ENCODE measurements at regions not wholly inside any gene's neighbourhood (a gene's known extent, or its start where the extent isn't known, plus 50 kb on each side); places are given as distances from the start of the nearest gene placed in this dataset.

DNA sequence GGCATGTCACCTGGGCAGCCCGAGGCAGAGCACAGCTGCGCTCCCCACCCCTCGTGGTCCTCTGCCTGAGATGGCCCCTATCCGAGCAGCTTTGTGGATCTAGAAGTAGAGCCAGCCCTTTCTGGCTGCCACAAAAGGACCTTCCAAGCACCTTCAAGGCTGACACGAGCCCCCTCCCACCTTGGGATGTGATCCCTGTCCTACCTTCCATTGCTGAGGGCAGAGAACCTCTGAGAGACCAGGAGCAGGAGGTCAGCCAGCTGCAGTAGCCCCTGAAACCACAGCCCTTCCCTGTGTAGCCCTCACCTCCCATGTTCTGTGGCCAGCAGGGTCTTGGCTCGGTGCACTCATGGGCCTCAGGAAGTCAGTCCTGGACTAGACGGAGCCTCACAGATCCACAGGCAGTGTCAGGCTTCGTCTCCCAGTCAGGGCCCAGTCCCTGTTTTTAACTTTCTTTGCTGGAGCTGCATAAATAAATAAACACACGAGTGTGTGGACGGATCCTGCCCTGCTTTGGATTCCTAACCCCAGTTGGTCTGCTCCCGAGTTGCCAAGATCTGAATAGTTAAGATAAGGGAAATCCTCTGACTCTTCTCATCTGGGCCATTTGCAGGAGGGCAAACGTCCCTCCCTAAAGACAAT is 507.7 kb downstream of the PREX1 start:
- no peak overlapping the region for H3K4me3 Mint-ChIP-seq
- H3K4me1 Mint-ChIP-seq (ENCODE audit: low read depth) = no peaks in the 10 kb centered on the region
- no peaks in the 10 kb centered on the region for H3K9me3 Mint-ChIP-seq
- H3K27me3 Mint-ChIP-seq = peaks cover 14% of the 10 kb centered on the region
- no peaks in the 10 kb centered on the region for H3K36me3 Mint-ChIP-seq (ENCODE audit: low read depth)
- no peak overlapping the region for H3K27ac Mint-ChIP-seq

DNA sequence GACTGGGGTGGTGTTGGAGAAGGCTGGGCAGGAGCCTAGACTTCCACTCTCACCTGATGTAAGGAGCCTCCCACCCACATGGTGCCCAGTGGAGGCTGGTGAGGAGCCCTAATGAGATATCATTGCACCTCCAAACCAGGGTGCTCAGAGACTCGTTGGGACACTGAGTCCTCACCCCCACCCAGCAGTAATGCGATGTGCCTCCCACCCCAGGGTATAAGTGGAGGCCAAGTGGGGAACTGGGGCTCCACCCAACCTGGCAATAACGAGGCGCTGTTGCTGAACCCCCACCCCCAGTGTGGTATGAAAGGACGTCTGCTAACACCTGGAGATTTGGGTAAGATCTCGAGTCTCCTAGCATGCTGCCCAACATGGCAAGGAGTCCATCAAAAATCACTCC is 510.2 kb downstream of the PREX1 start:
- H3K9me3 Mint-ChIP-seq = no peaks in the 10 kb centered on the region
- no peak overlapping the region for H3K4me3 Mint-ChIP-seq
- H3K27me3 Mint-ChIP-seq = peaks cover 17% of the 10 kb centered on the region
- no peaks in the 10 kb centered on the region for H3K36me3 Mint-ChIP-seq (ENCODE audit: low read depth)
- H3K27ac Mint-ChIP-seq = no peak overlapping the region
- no peaks in the 10 kb centered on the region for H3K4me1 Mint-ChIP-seq (ENCODE audit: low read depth)

DNA sequence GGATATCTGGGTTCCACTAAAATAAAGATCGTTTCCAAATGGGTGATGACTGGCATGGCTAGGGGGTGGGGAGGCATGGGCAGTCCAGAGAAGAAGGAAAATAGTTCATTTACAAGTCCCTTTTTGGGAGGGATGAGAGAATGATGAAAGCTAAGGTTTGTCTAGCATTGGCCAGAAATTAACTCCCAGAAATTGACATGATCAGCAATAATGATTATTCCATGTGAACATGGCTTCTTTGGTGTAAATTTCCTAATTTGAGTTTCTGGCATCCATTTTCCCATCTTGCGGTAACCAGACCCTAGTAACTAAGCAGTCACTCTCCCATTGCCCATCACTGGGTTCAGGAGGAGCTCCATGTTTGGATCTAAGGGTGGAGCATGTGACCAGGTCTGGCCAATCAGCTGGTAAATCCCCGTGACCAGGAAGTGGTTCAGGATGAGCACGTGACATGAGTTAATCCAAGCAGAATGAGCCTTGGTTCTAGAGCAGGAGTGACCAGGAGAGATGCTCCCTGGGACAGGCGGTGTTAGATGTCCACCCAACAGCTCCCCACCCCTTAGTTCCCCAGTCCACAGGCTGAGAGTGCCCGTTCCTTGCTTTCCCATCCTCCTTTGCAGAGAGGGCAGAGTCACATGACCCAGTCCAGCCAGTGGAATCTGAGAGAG is 512.7 kb downstream of the PREX1 start:
- Mint-ChIP-seq H3K4me3 (no peak overlapping the region), H3K36me3 (ENCODE audit: low read depth) (no peaks in the 10 kb centered on the region), H3K9me3 (no peaks in the 10 kb centered on the region), H3K27me3 (peaks cover 11% of the 10 kb centered on the region), H3K4me1 (ENCODE audit: low read depth) (no peaks in the 10 kb centered on the region), H3K27ac (no peak overlapping the region)

DNA sequence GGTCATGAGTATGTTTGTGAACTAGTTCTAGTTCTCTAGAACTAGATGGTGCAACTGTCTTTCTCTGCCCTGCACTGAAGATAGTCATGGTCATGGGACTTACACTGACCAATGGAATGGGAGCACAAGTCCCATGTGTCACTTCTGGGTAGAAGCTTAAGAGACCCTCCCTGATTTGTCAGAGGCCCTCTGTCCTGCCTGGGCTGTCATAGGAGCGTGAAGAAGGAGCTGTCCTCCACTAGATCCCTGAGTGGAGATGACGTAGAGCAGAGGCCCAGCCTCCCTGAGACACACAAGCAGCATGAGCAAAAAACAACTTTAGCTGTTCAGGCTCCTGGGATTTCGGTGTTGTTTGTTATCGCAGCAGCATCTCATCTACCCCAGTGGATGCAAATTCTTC is 514.5 kb downstream of the PREX1 start:
- peaks cover 17% of the 10 kb centered on the region for H3K27me3 Mint-ChIP-seq
- H3K4me1 Mint-ChIP-seq (ENCODE audit: low read depth) = no peaks in the 10 kb centered on the region
- H3K9me3 Mint-ChIP-seq = no peaks in the 10 kb centered on the region
- H3K36me3 Mint-ChIP-seq (ENCODE audit: low read depth) = no peaks in the 10 kb centered on the region
- no peak overlapping the region for H3K27ac Mint-ChIP-seq
- no peak overlapping the region for H3K4me3 Mint-ChIP-seq

DNA sequence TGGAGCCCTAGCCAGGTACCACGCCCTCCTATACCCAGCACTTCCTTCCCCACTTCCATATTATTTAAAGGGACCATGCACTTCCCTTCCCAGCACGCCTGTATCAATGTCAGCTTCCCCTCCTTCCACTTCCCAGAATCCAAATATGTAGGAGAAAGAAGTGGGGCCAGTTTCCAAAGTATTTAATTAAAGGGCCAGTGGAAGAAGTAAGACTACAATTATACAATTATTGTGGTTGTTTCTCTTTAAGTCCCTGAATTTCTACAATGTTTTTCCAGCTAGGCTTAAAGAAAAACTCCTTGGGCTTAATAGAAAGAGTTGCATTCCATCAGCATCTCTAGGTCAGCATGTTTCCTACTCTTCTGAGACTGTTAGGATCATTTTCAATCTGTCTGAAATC is 515.8 kb downstream of the PREX1 start:
- Mint-ChIP-seq H3K36me3 (ENCODE audit: low read depth) (no peaks in the 10 kb centered on the region), H3K4me1 (ENCODE audit: low read depth) (no peaks in the 10 kb centered on the region), H3K9me3 (no peaks in the 10 kb centered on the region), H3K27ac (no peak overlapping the region), H3K4me3 (no peak overlapping the region), H3K27me3 (peaks cover 17% of the 10 kb centered on the region)

DNA sequence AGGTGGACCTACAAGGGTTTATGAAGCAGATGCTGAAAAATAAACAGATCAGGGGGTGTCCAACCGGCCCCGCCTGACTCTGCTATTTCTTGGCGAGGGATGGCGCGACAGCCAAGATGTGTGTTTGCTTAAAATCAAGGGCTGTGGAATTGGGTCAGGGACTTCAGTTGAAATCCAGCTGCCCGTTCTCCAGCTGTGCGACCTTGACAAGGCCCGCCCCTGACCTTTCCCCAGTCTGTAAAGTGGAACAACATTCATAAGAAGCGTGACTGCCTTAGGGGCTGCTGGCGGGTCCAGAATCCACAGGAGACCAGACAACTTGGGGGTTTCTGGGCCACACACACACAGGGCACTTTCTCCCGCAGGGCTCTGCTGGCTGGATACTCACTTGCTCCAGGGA is 517.5 kb downstream of the PREX1 start:
- Mint-ChIP-seq H3K27ac (no peak overlapping the region), H3K36me3 (ENCODE audit: low read depth) (no peaks in the 10 kb centered on the region), H3K9me3 (no peaks in the 10 kb centered on the region), H3K4me3 (no peak overlapping the region), H3K4me1 (ENCODE audit: low read depth) (no peaks in the 10 kb centered on the region), H3K27me3 (peaks cover 8% of the 10 kb centered on the region)

DNA sequence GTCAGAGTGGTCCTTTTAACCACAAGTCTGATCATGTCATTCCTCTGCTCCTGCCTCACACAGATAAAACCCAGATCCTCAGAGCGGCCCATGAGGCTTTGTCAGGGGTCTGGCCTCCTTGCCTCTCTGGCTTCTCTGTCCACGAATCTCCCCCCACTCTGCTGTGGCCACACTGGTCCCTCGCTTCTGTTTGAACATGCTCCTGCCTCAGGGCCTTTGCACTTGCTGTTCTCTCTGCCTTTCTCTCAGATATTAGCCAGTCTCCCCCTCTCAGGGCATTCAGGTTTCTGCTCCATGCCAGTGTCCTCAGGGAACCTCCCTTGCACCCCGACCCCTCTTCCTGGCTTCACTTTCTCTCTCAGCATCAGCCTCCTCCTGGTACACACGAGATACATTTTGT is 518.5 kb downstream of the PREX1 start:
- no peaks in the 10 kb centered on the region for H3K36me3 Mint-ChIP-seq (ENCODE audit: low read depth)
- no peak overlapping the region for H3K4me3 Mint-ChIP-seq
- no peak overlapping the region for H3K27ac Mint-ChIP-seq
- H3K4me1 Mint-ChIP-seq (ENCODE audit: low read depth) = no peaks in the 10 kb centered on the region
- H3K27me3 Mint-ChIP-seq = peaks cover 10% of the 10 kb centered on the region
- H3K9me3 Mint-ChIP-seq = no peaks in the 10 kb centered on the region

DNA sequence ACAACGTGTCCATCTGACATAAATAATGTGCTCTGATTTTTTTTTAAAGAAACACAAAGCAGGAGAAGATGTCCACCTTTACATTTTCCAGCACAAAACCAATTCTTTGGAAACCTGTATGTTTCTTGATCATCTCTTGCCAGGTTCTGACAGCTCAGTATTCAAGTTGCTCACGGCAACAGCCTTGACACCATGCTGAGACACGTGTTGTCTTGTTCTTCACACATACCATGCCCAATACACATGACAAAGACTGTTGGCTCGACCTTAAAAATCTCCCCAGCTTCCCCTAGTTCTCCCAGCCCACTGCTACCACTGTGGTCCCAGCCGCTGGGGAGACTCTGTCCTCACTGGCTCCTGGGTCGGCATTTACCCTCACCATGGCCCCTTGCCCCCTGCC is 518.9 kb downstream of the PREX1 start:
- Mint-ChIP-seq H3K4me3 (no peak overlapping the region), H3K27me3 (peaks cover 14% of the 10 kb centered on the region), H3K36me3 (ENCODE audit: low read depth) (no peaks in the 10 kb centered on the region), H3K27ac (no peak overlapping the region), H3K9me3 (no peaks in the 10 kb centered on the region), H3K4me1 (ENCODE audit: low read depth) (no peaks in the 10 kb centered on the region)

DNA sequence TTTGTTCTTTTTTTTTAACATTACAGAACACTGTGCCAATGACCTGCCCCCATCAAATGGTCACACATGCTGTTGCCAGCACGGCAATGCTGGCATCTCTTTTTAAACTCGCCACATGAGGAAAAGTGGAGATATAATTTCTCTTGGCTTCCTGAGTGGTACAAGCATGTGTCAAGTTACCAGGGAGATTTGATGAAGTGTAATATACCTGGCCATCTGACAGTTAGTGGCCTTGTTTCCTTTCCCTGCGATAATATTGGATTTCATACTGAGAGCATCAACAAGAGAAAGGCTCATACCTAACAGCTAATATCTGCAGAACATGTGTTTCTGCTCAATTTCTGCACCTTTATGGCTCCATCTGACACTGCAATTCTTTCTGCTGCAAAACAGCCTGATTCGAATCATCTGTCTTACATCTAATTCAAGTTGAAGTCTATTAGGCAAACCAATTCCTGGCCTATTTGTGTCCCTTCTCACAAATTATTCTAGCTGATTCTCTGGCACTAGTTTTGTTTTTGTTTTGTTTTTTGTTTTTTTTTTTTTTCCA is 519.5 kb downstream of the PREX1 start:
- Mint-ChIP-seq H3K9me3 (no peaks in the 10 kb centered on the region), H3K36me3 (ENCODE audit: low read depth) (no peaks in the 10 kb centered on the region), H3K4me1 (ENCODE audit: low read depth) (no peaks in the 10 kb centered on the region), H3K4me3 (no peak overlapping the region), H3K27ac (no peak overlapping the region), H3K27me3 (peaks cover 15% of the 10 kb centered on the region)

DNA sequence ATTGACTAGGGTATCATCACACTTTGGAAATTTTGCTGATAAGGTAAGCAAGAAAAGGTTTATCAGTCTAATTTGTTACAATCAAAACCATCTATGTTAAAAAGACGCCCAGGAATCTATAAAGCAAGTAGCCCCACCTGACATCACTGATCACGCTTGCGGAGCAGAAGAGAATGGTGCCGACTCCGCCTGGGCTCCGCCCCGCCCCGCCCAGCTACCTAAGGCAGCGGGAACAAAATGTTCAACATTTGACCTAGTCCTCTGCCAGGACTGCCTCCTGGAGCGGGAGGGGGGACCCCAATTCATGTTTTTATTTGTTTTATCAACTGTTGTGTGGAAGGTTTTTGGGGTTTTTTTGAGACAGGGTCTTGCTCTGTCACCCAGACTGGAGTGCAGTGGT is 520.5 kb downstream of the PREX1 start:
- Mint-ChIP-seq H3K27me3 (peaks cover 17% of the 10 kb centered on the region), H3K9me3 (no peaks in the 10 kb centered on the region), H3K27ac (no peak overlapping the region), H3K4me3 (no peak overlapping the region), H3K4me1 (ENCODE audit: low read depth) (no peaks in the 10 kb centered on the region), H3K36me3 (ENCODE audit: low read depth) (no peaks in the 10 kb centered on the region)

DNA sequence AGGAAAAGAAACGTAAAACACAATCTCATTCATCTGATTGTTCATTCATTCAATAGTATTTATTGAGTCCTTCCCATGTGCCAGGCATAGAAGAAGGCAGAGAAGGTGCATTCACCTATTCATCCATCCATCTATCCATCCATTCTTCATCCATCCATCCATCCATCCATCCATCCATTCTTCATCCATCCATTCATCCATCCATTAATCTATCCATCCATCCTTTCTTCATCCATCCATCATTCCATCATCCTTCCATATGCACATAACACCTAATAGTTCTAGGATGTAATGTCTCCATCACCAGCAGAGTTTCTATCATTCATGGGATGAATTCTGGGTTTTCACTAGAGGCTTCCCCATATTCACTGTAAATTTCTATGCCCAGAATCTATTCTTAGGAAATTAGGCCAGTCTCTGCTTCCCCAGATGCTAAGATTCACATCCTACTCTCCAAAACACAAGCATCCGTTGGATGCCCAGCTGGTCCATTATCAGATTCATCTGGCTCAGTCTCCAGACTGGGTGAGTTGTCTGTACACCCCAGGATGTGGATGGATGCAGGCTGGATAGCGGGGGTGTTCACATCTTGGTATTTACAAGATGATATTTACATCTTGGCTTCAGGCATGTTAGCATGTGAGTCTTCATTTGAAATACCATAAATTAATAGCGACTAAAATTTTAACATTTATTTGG is 517.7 kb upstream of the SULF2 start:
- H3K27me3 Mint-ChIP-seq = peaks cover 18% of the 10 kb centered on the region
- H3K9me3 Mint-ChIP-seq = no peaks in the 10 kb centered on the region

DNA sequence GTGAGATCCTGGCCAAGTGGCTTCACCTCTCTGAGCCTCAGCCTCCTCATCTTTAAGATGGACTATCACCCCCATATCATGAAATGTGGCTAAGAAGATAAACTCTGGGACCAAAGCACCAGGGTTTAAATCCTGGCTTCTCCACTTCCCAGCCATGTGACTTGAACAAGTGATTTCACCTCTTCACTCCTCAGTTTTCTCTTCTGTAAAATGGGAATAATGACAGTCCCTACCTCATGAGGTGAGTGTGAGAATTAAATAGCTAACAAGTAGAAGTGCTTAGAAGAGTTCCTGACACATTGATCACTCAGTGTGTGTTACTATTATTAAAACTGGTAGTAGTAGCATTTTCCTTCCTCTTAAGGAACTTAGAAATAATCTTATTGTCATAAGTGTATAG is 516.9 kb upstream of the SULF2 start:
- Mint-ChIP-seq H3K4me1 (ENCODE audit: low read depth) (no peaks in the 10 kb centered on the region), H3K27ac (no peak overlapping the region), H3K36me3 (ENCODE audit: low read depth) (no peaks in the 10 kb centered on the region), H3K9me3 (no peaks in the 10 kb centered on the region), H3K4me3 (no peak overlapping the region), H3K27me3 (peaks cover 18% of the 10 kb centered on the region)

More for the DNA sequence above, 517.7 kb upstream of the SULF2 start:
- Mint-ChIP-seq H3K36me3 (ENCODE audit: low read depth) (no peaks in the 10 kb centered on the region), H3K4me3 (no peak overlapping the region), H3K4me1 (ENCODE audit: low read depth) (no peaks in the 10 kb centered on the region), H3K27ac (no peak overlapping the region)

DNA sequence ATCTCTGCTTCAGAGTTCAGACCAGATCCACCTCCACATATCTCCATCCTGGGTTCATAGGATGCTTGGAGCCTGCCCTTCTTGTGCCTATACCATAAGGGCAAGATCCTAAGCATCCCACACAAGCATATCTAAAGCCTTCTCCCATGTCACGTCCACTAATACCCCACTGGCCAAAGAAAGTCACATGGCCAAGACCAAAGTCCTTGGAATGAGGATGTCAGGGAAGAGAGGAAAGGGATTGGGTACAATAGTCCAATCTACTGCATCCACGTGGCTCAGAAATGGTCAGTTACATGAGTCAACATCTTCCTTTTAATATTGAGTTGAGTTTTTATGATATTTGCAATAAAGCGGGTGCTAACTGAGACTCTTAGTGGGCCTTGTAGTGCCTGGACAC is 515.9 kb upstream of the SULF2 start:
- Mint-ChIP-seq H3K4me1 (ENCODE audit: low read depth) (no peaks in the 10 kb centered on the region), H3K27ac (no peak overlapping the region), H3K27me3 (peaks cover 20% of the 10 kb centered on the region), H3K4me3 (no peak overlapping the region), H3K36me3 (ENCODE audit: low read depth) (no peaks in the 10 kb centered on the region), H3K9me3 (no peaks in the 10 kb centered on the region)

DNA sequence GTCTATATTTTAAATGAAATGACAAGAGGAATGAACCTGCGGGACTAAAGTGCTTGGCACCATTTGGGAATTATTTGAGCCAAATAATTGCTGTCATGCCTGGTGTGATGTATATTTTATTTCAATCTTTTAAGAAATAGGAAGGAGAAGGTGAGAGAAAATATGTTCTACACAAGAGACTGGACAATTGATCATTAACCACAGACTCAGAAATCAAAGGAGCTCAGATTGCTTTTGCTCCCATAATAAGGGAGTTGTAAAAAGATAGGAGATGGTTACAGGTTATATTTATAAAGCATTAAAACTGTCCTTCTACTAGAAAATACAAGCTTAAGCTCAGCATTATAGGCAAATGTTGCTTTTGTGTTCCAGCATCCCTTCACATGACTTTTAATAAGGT is 515.2 kb upstream of the SULF2 start:
- peaks cover 21% of the 10 kb centered on the region for H3K27me3 Mint-ChIP-seq
- no peaks in the 10 kb centered on the region for H3K9me3 Mint-ChIP-seq
- H3K27ac Mint-ChIP-seq = no peak overlapping the region
- no peaks in the 10 kb centered on the region for H3K4me1 Mint-ChIP-seq (ENCODE audit: low read depth)
- H3K36me3 Mint-ChIP-seq (ENCODE audit: low read depth) = no peaks in the 10 kb centered on the region
- no peak overlapping the region for H3K4me3 Mint-ChIP-seq

DNA sequence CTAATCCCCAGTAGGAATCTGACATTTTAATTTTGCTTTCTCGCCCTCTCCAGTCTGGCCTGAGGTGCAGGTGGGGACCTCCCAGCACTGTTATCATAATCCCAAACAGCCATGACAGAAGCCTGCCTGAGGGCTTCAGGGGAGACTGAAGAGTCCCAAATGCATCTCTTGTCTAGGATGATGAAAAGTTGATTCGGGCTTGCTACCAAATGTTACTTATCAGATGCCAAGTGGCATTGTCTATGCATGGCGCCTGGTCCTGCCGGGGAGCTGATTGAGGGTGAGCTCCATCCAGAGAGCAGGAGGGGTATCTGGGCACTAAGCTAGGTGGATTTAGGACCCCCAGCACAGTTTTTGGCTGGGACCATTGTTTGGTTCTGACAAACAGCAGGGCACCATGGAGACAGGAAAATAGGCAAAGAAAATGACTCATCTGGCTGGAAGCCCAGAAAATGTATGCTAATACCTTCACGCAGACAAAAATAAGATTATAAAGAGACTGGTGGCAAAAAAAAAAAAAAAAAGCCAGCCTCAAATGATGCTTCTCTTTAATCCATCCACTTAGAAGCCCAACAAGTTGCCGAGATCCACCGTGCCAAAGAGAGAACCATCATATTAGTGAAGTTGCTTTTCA is 513.7 kb upstream of the SULF2 start:
- Mint-ChIP-seq H3K9me3 (no peaks in the 10 kb centered on the region), H3K27ac (no peak overlapping the region), H3K27me3 (peaks cover 20% of the 10 kb centered on the region), H3K4me3 (no peak overlapping the region), H3K36me3 (ENCODE audit: low read depth) (no peaks in the 10 kb centered on the region), H3K4me1 (ENCODE audit: low read depth) (no peaks in the 10 kb centered on the region)
